HG02938 (cell line): ENCODE measurements at regions not wholly inside any gene's neighbourhood (a gene's known extent, or its start where the extent isn't known, plus 50 kb on each side); places are given as distances from the start of the nearest gene placed in this dataset.

Experiments used
- ATAC-seq: cut with Tn5 transposase; IDR thresholded peaks from one replicate; pipeline ENCODE4 v1.9.1; 2021; ENCODE audit warnings: mild to moderate bottlenecking, moderate library complexity; ENCODE audit not compliant: unreplicated experiment

DNA sequence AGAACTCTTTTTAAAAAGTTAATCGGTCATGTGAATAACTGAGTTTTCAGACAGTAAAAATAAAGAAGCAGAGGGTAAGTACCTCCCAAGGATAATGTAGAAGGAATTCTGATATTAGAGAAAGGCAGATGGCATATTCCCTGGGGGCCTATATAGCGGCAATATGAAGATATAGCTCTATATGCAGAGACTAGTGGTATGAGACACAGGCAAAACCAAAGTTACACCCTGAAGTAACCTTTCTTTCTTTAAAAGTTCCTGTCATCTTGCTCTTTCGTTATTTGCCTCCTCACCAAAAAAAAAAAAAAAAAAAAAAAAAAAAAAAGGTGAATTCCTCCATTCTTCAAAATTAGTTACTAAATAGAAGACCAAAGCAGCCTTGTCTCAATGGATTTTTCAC is 76.2 kb upstream of the ARHGAP32 start:
- ATAC-seq = no peak

DNA sequence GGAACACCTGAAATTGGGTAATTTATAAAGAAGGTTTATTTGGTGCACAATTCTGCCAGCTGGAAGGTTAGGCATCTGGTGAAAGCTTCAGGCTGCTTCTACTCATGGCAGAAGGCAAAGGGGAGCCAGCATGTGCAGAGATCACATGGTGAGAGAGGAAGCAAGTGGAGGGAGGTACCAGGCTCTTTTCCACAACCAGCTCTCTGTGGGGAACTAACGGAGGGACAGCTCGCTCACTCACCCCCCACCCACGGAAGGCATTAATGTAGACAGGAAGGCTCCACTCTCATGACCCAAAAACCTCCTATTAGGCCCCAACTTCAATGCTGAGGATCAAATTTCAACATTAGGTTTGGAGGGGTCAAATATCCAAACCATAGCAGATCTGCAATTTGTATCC is 75.6 kb upstream of the ARHGAP32 start:
- ATAC-seq = no peak

DNA sequence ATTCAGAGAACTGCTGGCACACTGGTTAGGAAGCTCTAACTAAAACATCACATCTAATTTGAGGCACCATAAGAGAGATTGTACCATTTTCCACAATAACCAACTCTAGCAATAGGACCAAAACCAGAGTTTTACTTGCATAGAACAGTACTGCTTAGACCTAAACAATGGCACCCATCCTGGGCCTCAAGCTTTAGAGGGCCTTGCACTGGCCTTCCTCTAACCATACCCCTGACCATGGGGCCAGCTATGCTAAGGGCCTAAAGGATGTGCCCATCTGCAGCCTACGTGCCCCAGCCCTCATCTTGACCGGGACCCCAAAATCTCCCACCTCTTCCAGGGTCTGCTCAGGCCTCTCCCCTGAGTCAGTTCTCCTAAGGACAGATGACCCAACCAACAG is 74.4 kb upstream of the ARHGAP32 start:
- no peak for ATAC-seq

DNA sequence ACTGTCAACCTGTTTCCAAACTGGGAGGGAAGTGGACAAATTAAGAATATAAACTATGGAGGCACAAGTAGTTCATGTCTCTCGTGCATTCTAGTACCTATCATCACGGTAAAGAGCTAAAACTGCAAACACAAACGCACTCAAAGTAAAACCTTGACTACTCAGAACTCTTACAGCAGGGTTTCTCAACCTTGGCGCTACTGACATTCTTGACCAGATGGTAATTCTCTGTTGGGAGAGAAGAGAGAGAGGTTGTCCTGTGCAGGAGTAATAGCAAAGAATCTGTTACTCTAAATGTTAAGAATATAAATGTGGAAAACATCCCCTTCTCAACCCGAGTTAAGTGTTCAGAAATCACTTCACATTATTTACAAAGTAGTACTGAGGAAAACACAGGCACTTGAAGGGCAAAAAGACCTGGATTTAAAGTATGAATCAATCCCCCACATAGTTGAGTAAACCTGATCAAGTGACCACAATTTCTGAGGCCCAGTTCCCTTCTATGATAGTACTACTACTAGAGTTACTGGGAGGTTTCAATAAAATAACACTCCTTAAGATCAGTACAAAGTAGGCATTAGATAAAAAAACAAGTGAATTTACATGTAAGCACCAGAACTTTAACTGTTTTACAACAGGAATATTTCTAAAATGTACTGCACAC is 73.1 kb upstream of the ARHGAP32 start:
- ATAC-seq = no peak

DNA sequence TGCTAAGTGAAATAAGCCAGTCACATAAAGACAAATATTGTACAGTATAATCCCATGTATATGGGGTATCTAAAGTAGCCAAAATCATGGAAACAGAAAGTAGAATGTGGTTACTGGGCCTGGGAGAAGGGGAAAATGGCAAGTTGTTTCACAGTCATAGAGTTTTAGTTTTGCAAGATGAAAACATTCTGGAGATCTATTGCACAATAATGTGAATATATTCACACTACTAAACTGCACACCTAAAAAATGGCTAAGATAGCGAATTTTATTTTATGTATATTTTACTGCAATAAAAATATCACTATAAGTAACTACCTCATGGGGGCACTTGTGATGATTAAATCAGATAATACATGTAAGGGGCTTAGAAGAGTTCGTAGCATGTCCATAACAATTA is 72.0 kb upstream of the ARHGAP32 start:
- ATAC-seq = no peak

DNA sequence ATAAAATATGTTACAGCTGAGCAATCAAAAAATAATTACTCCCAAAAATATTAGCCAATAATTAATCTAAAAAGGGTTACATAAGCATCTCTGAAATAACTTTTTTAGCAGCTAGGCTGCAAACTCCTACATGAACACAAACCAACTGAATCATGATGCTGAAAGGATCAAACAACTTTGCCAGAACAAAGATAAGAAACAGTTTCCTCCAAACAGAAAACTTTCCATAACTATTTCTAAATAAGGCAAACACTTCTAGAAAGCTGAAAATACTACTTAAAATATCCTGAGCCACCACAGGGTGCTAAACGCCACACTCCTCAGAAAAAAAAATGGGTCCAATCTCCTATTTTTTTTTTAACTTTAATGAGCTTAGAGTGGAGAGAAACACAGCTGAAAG is 68.6 kb upstream of the ARHGAP32 start:
- no peak for ATAC-seq

DNA sequence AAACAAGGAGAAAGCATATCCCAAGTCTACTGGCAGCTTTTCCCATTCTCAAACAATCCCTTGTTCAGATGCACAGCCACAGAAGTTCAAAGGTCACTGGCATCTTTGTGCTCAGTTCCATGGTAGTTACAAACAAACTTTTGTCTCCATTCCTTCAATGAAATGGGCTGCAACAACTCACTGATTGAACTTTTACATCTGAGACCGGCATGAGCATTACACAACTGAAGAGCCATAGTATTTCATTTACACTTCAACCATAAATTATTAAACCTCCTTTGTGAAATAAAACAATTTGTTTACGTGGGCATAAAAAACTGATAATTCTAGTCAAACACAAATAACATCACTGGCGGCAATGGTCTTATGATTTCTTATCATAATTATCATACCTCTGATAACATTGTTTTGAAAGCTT is 67.8 kb upstream of the ARHGAP32 start:
- no peak for ATAC-seq

DNA sequence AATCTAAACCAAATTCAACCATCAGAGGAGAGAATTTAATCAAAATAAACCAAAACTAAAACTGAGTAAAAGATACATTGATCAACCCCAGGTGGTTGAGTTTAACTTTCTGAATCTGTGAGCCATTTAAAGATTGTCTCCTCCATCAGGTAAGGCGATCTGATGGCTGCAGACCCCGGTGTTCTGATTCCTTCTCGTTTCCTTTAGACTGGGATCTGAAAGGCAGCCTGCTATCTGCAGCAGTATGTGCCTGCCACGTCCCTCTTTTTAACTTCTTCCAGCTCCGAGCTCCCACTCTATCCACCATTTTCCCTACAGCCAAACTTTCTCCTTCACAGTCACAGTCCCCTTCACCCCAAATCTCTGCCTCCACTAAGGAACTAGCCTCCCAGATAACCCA is 66.1 kb upstream of the ARHGAP32 start:
- no peak for ATAC-seq

DNA sequence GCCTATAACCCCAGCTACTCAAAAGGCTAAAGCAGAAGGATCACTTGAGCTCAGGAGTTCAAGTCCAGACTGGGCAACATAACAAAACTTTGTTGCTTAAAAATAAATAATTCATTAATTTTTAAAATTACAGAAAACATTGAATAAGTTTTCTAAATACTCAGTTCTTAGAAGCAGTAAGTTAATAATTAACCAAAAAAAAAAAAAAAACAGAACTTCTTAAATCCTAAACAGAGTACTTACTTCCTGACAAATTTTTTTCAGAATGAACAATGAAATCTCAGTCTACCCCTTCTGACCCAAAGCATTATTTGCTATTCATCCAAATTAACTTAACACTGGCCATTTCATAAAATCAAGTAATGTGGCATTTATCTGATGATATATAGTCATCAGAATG is 65.4 kb upstream of the ARHGAP32 start:
- ATAC-seq = no peak

DNA sequence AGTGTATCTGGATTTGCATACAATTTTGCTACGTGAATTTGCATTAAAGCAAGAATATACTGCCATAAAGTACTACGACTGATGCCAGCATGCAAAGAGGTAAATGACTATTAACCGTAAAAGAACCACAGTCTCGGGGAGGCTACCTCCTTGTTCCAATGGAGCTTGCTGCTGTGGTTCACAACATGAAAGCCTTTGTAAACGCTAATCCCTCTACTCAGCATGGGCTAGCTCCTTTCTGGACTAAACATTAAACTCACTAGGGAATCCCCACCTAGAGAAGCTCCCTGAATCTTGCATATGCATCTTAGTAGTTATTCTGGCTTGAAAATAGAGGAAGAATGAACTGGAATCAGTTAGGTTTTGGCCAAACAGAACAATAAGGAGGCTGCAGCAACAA is 60.5 kb upstream of the ARHGAP32 start:
- no peak for ATAC-seq

DNA sequence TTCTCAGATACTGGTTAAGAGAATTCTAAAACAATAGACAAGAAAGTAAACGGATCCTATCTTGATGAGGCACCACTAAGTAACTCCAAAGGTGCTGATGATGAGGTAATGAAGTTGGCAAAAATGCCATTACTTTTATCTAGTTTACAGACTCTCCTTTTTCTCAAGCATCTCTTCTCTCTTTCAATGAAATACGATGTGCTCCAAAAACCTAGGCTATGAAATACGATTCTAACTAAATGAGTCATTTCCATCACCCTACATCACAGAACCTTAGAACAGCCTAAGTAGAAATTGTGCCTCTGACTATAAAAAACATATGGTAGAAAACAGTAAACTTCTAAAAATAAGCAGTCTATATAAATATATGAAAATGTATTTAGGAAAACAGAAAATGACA is 58.9 kb upstream of the ARHGAP32 start:
- ATAC-seq = no peak

DNA sequence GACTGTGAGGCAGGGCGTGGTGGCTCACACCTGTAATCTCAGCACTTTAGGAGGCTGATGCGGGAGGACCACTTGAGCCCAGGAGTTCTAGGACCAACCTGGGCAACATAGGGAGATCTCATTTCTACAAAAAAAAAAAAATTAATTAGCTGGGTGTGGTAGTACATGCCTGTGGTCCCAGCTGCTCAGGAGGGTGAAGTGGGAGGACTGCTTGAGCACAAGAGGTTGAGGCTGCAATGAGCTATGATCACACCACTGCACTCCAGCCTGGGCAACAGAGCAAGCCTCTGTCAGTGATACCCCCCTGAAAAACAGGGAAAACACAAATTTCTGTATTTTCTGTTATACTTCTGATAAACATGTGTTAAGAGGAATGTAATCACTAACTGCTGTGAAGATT is 57.8 kb upstream of the ARHGAP32 start:
- ATAC-seq = no peak

DNA sequence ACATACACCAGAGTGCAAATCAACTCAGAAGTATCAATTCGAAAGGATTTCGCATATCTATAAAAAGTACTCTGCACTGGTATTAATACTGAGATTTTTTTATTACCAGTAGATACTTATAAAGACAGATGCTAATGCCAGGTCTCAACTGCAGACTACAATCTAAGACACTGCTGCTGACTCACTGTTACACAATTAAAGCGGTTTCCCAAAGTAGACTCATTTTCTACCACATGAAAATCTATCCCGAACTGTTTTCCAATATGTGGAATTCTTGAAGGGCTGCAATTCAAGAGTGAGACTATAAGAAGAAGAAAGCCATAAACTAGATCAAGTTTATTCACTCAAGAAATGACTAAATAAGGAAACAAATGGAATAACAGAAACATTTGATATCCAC is 57.2 kb upstream of the ARHGAP32 start:
- no peak for ATAC-seq

DNA sequence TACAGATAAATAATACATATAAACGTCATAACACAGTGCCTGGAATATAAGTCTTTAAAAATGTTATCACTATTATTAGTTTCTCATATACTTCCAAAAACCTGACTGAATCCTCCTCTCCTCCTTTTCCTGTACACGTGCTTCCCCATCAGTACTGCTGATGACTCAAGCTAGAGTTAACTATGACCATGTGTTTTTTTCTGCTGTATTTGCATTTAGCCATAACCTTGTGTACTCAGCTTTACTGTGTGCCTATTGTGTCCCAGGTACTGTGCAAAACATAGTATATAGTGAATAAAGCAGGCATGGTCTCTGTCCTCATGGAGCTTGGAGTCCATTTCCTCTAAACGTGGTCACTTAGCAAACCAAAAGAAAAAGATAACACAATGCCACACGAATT is 56.5 kb upstream of the ARHGAP32 start:
- ATAC-seq = no peak

DNA sequence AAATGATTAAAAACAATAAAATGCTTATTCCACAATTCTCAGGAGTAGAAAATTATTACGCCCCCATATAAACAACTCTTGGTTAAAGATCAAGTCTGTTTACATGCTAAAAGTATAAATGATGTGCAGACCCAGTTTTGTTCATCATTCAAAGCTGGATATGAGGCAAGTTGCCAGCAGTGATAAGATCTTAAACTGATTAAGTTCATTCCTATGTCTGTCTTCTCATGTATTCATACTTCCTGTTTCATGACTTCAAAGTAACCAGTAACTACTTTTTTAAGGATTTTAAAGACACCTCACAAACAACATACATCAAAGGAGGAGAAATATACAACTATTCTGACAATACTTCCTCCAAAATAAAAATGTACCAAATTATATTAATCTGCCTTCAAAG is 55.0 kb upstream of the ARHGAP32 start:
- no peak for ATAC-seq

DNA sequence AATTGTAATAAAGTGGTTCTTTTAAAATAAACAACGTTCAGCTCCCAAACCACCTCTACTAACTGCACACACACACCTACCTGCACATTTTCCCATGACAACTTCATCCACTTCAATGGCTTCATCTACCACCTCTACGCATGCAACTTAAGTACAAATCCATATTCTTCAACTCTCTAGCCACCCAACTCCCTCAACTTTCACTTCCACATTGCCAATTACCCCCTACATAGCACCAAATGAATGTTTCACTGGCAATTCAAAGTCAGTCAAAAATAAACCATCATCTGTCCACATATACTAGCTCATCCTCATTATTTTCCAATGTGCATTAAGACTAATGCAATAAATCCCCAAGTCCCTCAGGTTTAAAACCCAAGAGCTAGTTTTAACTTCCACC is 50.7 kb upstream of the ARHGAP32 start:
- ATAC-seq = no peak
